Choroid plexus epithelial cell (primary cell): ENCODE measurements at regions not wholly inside any gene's neighbourhood (a gene's known extent, or its start where the extent isn't known, plus 50 kb on each side); places are given as distances from the start of the nearest gene placed in this dataset.
A peak's percentile ranks its signal among the peaks of the same experiment; 100 is the strongest.

ENCODE experiments used
- DNase-seq: peaks from one replicate; pipeline ENCODE4 v3.0.0-alpha.2; 2010; ENCODE audit warnings: low read depth
- H3K4me3 ChIP-seq: 2 replicates; pipeline ENCODE4 v1.5.1; 2011; ENCODE audit warnings: low read depth, mild to moderate bottlenecking, control low read depth, low read length, moderate library complexity
- CTCF ChIP-seq: conservative IDR thresholded peaks from 2 replicates; pipeline ENCODE4 v1.5.1; 2011; ENCODE audit warnings: low read depth, mild to moderate bottlenecking, control low read depth, inconsistent platforms, low read length, moderate library complexity

DNA sequence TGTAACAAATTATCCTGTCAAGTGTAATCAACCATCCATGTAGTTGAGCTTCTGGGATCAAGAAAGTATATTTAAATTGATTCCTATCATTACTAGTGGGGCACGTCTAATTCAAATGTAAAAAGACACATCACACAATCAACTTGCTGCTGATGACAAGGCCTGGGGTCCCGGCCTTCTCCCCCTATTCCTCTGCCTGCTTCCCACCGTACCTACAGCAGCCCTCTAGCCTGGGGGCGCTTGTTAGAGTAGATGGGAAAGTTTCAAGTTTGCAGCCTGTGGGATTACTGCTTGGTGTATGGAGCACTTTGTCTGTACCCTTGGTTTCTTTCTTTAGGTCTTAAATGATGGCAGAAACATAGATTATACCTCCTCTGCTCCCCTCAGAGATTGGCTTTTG is 333.3 kb upstream of the KYNU start:
- DNase-seq: no peak
- no peak for TF ChIP-seq CTCF
- no peak overlapping the region for H3K4me3 ChIP-seq

GRCh38 chr2:142542431-142542910 is 335.0 kb upstream of the KYNU start:
- TF ChIP-seq CTCF: no peak
- no peak for DNase-seq
- no peak overlapping the region for H3K4me3 ChIP-seq

GRCh38 chr2:142536966-142537365 is 340.5 kb upstream of the KYNU start:
- H3K4me3 ChIP-seq: no peak overlapping the region
- TF ChIP-seq CTCF: no peak
- DNase-seq: no peak

DNA sequence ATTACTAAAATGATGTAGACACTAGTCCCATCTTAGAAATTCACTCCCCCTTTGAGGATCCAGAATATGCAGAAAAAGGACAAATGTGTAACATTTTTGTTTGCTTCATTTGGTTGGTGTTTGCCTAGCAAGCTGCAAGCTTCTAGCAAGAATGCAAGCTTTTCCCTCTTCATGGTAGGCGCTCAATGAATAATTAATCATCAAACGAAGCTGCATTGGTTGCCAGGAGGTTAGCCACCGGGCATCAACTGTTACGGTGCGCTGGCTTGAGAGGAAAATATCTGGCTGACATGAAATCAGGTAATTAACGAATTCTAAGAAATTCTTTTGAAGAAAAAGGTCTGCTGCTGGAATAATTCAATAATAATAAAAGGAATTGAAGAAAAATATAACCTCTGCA is 341.0 kb upstream of the KYNU start:
- DNase-seq: no peak
- H3K4me3 ChIP-seq: no peak overlapping the region
- no peak for TF ChIP-seq CTCF

DNA sequence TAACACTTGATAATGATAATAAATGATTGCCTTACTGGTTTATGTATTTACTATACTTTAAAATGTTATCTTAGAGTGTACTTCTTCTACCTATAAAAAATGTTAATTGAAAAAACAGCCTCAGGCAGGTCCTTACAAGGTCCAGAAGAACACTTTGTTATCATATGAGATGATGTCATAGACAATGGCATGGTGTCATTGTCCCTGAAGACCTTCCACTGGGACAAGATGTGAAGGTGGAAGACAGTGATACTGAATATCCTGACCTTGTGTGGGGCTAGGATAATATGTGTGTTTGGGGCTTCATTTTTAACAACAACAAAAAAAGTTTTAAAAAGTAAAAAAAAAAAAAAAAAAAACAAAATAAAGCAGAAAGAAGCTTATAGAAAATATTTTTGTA is 342.2 kb upstream of the KYNU start:
- DNase-seq: no peak
- TF ChIP-seq CTCF: no peak
- H3K4me3 ChIP-seq: no peak overlapping the region

- peak; percentile 50 for DNase-seq
- TF ChIP-seq CTCF: no peak
- no peak overlapping the region for H3K4me3 ChIP-seq
These were observed 344.3 kb upstream of the KYNU start for GRCh38 chr2:142533177-142533576.

DNA sequence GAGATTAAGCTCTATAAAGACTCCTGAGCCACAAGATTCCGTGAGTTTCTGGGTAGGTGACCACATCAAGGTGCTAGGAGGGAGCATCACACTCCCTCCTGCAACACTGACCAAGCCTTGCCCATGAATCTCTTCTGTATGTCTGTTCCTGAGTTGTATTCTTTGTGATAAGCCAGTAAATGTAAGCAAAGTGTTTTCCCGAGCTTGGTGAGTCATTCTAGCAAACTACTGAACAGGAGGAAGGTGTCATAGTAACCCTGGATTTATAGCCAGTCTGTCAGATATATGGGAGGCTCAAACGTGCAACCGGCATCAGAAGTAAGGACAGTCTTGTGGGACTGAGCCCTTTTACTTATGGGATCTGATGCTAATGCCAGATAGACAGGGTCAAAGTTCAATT is 346.1 kb upstream of the KYNU start:
- no peak overlapping the region for H3K4me3 ChIP-seq
- no peak for TF ChIP-seq CTCF
- peak; percentile 60 for DNase-seq
